ENCODE measurements at regions not wholly inside any gene's neighbourhood (a gene's known extent, or its start where the extent isn't known, plus 50 kb on each side); places are given as distances from the start of the nearest gene placed in this dataset.
"Not testable (repeated sequence)": the region's sequence is repeated elsewhere in the genome, so short reads cannot be mapped to it uniquely, and the experiment has no call there.

- Histone ChIP-seq H3K36me3 (ENCODE audit: insufficient read depth, low read length) (no peaks in the 10 kb centered on the region), H3K27ac (ENCODE audit: low read depth, low read length) (no peak overlapping the region), H2AFZ (ENCODE audit: low read length, unreplicated experiment) (no peak overlapping the region), H3K4me1 (ENCODE audit: control insufficient read depth, insufficient read depth, low read length, unreplicated experiment) (no peaks in the 10 kb centered on the region), H3K4me3 (ENCODE audit: low read depth, low read length) (no peak overlapping the region), H3K79me2 (ENCODE audit: control insufficient read depth, insufficient read depth, low read length, unreplicated experiment) (no peaks in the 10 kb centered on the region), H3K27me3 (ENCODE audit: insufficient read depth, low read length) (no peaks in the 10 kb centered on the region; the same call in 1 of the 2 replicates)
Measured at GRCh38 chr3:35908366-35909232, 269.3 kb downstream of the ARPP21 start.

- no peak overlapping the region for H3K4me3 ChIP-seq (ENCODE audit: low read depth, low read length)
- no peaks in the 10 kb centered on the region for H3K4me1 ChIP-seq (ENCODE audit: control insufficient read depth, insufficient read depth, low read length, unreplicated experiment)
- no peak overlapping the region for H3K27ac ChIP-seq (ENCODE audit: low read depth, low read length)
- H3K27me3 ChIP-seq (ENCODE audit: insufficient read depth, low read length), result no peaks in the 10 kb centered on the region
- no peaks in the 10 kb centered on the region for H3K36me3 ChIP-seq (ENCODE audit: insufficient read depth, low read length)
- H2AFZ ChIP-seq (ENCODE audit: low read length, unreplicated experiment), result no peak overlapping the region
- H3K79me2 ChIP-seq (ENCODE audit: control insufficient read depth, insufficient read depth, low read length, unreplicated experiment), result no peaks in the 10 kb centered on the region
Measured at GRCh38 chr3:35919160-35919559, 279.8 kb downstream of the ARPP21 start.

GRCh38 chr3:35921718-35922117 lies 282.4 kb downstream of the ARPP21 start:
- H3K27me3 ChIP-seq (ENCODE audit: insufficient read depth, low read length), result no peaks in the 10 kb centered on the region
- H3K4me1 ChIP-seq (ENCODE audit: control insufficient read depth, insufficient read depth, low read length, unreplicated experiment), result peaks cover 6% of the 10 kb centered on the region
- H3K79me2 ChIP-seq (ENCODE audit: control insufficient read depth, insufficient read depth, low read length, unreplicated experiment), result no peaks in the 10 kb centered on the region
- H2AFZ ChIP-seq (ENCODE audit: low read length, unreplicated experiment), result no peak overlapping the region
- no peaks in the 10 kb centered on the region for H3K36me3 ChIP-seq (ENCODE audit: insufficient read depth, low read length)
- H3K27ac ChIP-seq (ENCODE audit: low read depth, low read length), result no peak overlapping the region
- no peak overlapping the region for H3K4me3 ChIP-seq (ENCODE audit: low read depth, low read length)

GRCh38 chr3:35924070-35924469 lies 284.7 kb downstream of the ARPP21 start:
- H3K4me1 ChIP-seq (ENCODE audit: control insufficient read depth, insufficient read depth, low read length, unreplicated experiment), result peaks cover 12% of the 10 kb centered on the region
- H3K36me3 ChIP-seq (ENCODE audit: insufficient read depth, low read length); H3K79me2 ChIP-seq (ENCODE audit: control insufficient read depth, insufficient read depth, low read length, unreplicated experiment); H3K27me3 ChIP-seq (ENCODE audit: insufficient read depth, low read length); H3K4me3 ChIP-seq (ENCODE audit: low read depth, low read length); H3K27ac ChIP-seq (ENCODE audit: low read depth, low read length): not testable (repeated sequence)
- peak overlapping the region; percentile 10 for H2AFZ ChIP-seq (ENCODE audit: low read length, unreplicated experiment)

- no peak overlapping the region for H2AFZ ChIP-seq (ENCODE audit: low read length, unreplicated experiment)
- no peaks in the 10 kb centered on the region for H3K79me2 ChIP-seq (ENCODE audit: control insufficient read depth, insufficient read depth, low read length, unreplicated experiment)
- peaks cover 27% of the 10 kb centered on the region for H3K4me1 ChIP-seq (ENCODE audit: control insufficient read depth, insufficient read depth, low read length, unreplicated experiment)
- H3K27me3 ChIP-seq (ENCODE audit: insufficient read depth, low read length), result no peaks in the 10 kb centered on the region
- H3K36me3 ChIP-seq (ENCODE audit: insufficient read depth, low read length), result no peaks in the 10 kb centered on the region
- no peak overlapping the region for H3K4me3 ChIP-seq (ENCODE audit: low read depth, low read length)
- H3K27ac ChIP-seq (ENCODE audit: low read depth, low read length), result no peak overlapping the region
Measured at GRCh38 chr3:35927441-35927840, 288.1 kb downstream of the ARPP21 start.

GRCh38 chr3:35929158-35929557 lies 289.8 kb downstream of the ARPP21 start:
- Histone ChIP-seq H3K4me1 (ENCODE audit: control insufficient read depth, insufficient read depth, low read length, unreplicated experiment) (peaks cover 38% of the 10 kb centered on the region), H3K79me2 (ENCODE audit: control insufficient read depth, insufficient read depth, low read length, unreplicated experiment) (no peaks in the 10 kb centered on the region), H3K27ac (ENCODE audit: low read depth, low read length) (peak overlapping the region; percentile 40; the same call in 1 of the 2 replicates), H3K27me3 (ENCODE audit: insufficient read depth, low read length) (no peaks in the 10 kb centered on the region), H2AFZ (ENCODE audit: low read length, unreplicated experiment) (peak overlapping the region; percentile 0), H3K4me3 (ENCODE audit: low read depth, low read length) (peak overlapping the region; percentile 35; the same call in 1 of the 2 replicates), H3K36me3 (ENCODE audit: insufficient read depth, low read length) (no peaks in the 10 kb centered on the region)

GRCh38 chr3:35931867-35932266 lies 292.5 kb downstream of the ARPP21 start:
- Histone ChIP-seq H3K79me2 (ENCODE audit: control insufficient read depth, insufficient read depth, low read length, unreplicated experiment) (no peaks in the 10 kb centered on the region), H2AFZ (ENCODE audit: low read length, unreplicated experiment) (no peak overlapping the region), H3K27me3 (ENCODE audit: insufficient read depth, low read length) (no peaks in the 10 kb centered on the region)

GRCh38 chr3:35932995-35933394 lies 293.7 kb downstream of the ARPP21 start:
- Histone ChIP-seq H3K4me1 (ENCODE audit: control insufficient read depth, insufficient read depth, low read length, unreplicated experiment) (peaks cover 40% of the 10 kb centered on the region), H3K27ac (ENCODE audit: low read depth, low read length) (peak overlapping the region; percentile 54), H3K27me3 (ENCODE audit: insufficient read depth, low read length) (no peaks in the 10 kb centered on the region), H3K4me3 (ENCODE audit: low read depth, low read length) (no peak overlapping the region), H2AFZ (ENCODE audit: low read length, unreplicated experiment) (no peak overlapping the region), H3K36me3 (ENCODE audit: insufficient read depth, low read length) (no peaks in the 10 kb centered on the region), H3K79me2 (ENCODE audit: control insufficient read depth, insufficient read depth, low read length, unreplicated experiment) (no peaks in the 10 kb centered on the region)

More at GRCh38 chr3:35931867-35932266, 292.5 kb downstream of the ARPP21 start:
- no peak overlapping the region for H3K4me3 ChIP-seq (ENCODE audit: low read depth, low read length)
- H3K36me3 ChIP-seq (ENCODE audit: insufficient read depth, low read length), result no peaks in the 10 kb centered on the region
- peaks cover 38% of the 10 kb centered on the region for H3K4me1 ChIP-seq (ENCODE audit: control insufficient read depth, insufficient read depth, low read length, unreplicated experiment)
- H3K27ac ChIP-seq (ENCODE audit: low read depth, low read length), result peak overlapping the region; percentile 25; the same call in 1 of the 2 replicates

GRCh38 chr3:35936571-35936970 lies 297.2 kb downstream of the ARPP21 start:
- Histone ChIP-seq H3K27me3 (ENCODE audit: insufficient read depth, low read length) (no peaks in the 10 kb centered on the region), H3K36me3 (ENCODE audit: insufficient read depth, low read length) (no peaks in the 10 kb centered on the region), H3K4me1 (ENCODE audit: control insufficient read depth, insufficient read depth, low read length, unreplicated experiment) (peaks cover 27% of the 10 kb centered on the region), H2AFZ (ENCODE audit: low read length, unreplicated experiment) (no peak overlapping the region), H3K27ac (ENCODE audit: low read depth, low read length) (no peak overlapping the region), H3K4me3 (ENCODE audit: low read depth, low read length) (no peak overlapping the region), H3K79me2 (ENCODE audit: control insufficient read depth, insufficient read depth, low read length, unreplicated experiment) (no peaks in the 10 kb centered on the region)

GRCh38 chr3:35944926-35945710 lies 305.8 kb downstream of the ARPP21 start:
- H2AFZ ChIP-seq (ENCODE audit: low read length, unreplicated experiment), result peak overlapping the region; percentile 18
- H3K79me2 ChIP-seq (ENCODE audit: control insufficient read depth, insufficient read depth, low read length, unreplicated experiment), result no peaks in the 10 kb centered on the region
- H3K4me1 ChIP-seq (ENCODE audit: control insufficient read depth, insufficient read depth, low read length, unreplicated experiment), result peaks cover 19% of the 10 kb centered on the region
- peak overlapping the region; percentile 53 for H3K27ac ChIP-seq (ENCODE audit: low read depth, low read length)
- H3K27me3 ChIP-seq (ENCODE audit: insufficient read depth, low read length), result no peaks in the 10 kb centered on the region
- H3K36me3 ChIP-seq (ENCODE audit: insufficient read depth, low read length), result no peaks in the 10 kb centered on the region
- no peak overlapping the region for H3K4me3 ChIP-seq (ENCODE audit: low read depth, low read length)

Measured in ACC112 (cell line).